Left renal cortex interstitium (tissue), 4 donors: ENCODE measurements at regions not wholly inside any gene's neighbourhood (a gene's known extent, or its start where the extent isn't known, plus 50 kb on each side); places are given as distances from the start of the nearest gene placed in this dataset.
"Not testable (repeated sequence)": the region's sequence is repeated elsewhere in the genome, so short reads cannot be mapped to it uniquely, and the experiment has no call there.

Experiments used
- DNase-seq, 4 donors: peaks; one replicate each; pipeline ENCODE4 v3.0.0-alpha.2; 2013; ENCODE audit warnings: low read depth in 4 of 4, low spot score in 2 of 4, missing footprints in 1 of 4

GRCh38 chr11:134661660-134662059, 249.6 kb upstream of the B3GAT1 start:
- DNase-seq = no peak

- DNase-seq = no peak
These were observed 248.4 kb upstream of the B3GAT1 start for GRCh38 chr11:134660416-134660815.

GRCh38 chr11:134659882-134660281, 247.8 kb upstream of the B3GAT1 start:
- DNase-seq = no peak

DNA sequence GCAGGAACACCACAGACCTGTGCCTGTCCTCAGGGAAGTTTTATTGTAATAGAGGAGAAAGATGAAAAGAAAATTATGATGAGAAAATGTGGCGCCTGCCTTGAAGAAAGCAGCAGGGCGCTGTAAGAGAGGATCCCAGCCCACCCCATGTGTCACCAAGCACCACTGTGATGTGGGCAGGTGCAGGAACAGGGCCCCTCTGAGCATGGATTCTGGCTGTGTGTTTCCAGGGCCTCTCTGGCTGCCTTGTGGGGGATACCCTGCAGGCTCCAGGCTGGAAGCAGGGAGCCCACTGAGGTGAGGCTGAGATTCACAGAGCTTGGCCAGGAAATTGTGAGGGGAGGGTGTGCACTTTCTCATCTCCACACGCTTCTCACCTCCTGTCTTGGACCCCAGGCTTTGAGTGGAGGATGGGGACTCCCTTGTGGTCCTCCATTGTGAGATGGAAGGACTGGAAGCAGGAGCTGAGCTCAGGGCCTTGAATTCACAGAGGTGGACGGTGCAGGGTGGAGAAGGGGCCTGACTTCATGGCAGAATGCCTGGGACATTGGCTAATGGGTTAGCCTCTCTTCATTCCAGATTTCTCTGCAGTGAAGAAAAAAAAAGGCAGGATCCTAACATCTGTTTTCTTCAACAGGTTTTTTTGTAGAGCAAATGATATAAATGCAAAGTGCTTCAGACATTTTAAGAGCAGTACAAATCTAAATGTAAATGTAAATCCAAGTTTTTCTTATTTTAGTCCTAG, 246.6 kb upstream of the B3GAT1 start:
- no peak for DNase-seq

DNA sequence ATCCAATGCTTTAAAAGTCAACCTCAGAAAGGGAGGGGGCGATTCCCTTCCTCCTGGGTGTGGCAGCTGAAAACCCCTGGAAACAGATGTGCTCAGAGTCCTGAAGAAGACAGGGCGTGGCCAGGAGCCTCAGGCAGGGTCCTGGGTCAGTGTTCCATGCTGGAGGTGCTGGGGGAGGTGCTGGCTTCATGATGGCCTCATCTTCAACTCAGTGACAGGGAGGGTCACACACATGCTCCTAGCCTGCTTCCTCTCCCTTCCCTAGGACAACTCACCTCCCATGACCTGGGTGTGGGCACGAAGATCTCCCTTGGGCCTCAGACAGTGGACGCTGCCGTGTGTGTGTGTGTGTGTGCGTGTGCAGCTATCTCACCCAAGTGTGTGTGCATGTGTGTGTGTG, 245.6 kb upstream of the B3GAT1 start:
- DNase-seq = no peak

DNA sequence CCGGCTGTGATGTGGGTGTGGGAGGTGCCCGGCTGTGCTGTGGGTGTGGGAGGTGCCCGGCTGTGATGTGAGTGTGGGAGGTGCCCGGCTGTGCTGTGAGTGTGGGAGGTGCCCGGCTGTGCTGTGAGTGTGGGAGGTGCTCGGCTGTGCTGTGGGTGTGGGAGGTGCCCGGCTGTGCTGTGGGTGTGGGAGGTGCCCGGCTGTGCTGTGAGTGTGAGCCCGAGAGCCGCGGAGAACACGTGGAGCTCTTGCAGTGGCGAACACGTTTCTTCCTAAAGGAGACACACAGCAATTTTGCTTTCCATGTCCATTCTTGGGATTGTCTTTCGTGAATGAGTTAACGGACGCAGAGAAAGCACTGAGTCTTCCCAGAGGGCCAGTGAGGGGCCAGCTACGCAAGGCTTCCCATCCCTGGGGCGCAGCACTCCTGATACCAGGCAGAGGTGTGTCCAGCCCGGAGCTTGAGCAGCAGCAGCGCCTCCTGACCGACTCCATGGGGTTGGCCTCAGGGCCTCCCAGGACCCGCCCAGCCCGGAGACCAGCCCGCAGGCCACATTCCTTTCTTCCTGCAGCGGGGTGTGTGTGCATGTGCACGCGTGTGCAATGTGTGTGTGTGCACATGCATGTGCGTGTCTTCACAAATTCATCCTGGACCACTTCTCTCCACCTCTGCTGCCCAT, 245.0 kb upstream of the B3GAT1 start:
- DNase-seq = no peak

DNA sequence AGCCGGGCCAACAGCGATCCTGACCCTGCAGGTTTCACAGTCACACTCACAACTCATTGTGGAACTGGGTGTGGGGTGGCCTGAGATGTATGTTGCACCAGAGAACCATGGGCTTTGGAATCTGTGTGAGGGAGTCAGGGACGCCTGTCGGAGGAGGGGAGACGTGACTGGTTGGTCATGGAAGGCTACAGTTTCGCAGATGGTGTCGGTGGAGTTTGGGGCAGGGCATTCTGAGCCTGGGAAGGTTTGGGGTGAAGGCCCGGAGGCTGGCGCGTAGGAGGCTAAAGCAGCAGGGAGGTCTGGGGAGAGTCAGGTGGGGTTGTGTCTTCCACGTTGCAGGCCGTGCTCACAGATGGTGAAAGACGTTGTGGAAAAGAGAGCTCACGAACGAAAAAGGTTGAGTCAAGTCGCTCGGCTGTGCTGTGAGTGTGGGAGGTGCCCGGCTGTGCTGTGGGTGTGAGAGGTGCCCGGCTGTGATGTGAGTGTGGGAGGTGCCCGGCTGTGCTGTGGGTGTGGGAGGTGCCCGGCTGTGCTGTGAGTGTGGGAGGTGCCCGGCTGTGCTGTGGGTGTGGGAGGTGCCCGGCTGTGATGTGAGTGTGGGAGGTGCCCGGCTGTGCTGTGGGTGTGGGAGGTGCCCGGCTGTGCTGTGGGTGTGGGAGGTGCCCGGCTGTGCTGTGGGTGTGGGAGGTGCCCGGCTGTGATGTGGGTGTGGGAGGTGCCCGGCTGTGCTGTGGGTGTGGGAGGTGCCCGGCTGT, 244.2 kb upstream of the B3GAT1 start:
- not testable (repeated sequence) for DNase-seq

GRCh38 chr11:134655189-134655989, 243.3 kb upstream of the B3GAT1 start:
- no peak for DNase-seq

DNA sequence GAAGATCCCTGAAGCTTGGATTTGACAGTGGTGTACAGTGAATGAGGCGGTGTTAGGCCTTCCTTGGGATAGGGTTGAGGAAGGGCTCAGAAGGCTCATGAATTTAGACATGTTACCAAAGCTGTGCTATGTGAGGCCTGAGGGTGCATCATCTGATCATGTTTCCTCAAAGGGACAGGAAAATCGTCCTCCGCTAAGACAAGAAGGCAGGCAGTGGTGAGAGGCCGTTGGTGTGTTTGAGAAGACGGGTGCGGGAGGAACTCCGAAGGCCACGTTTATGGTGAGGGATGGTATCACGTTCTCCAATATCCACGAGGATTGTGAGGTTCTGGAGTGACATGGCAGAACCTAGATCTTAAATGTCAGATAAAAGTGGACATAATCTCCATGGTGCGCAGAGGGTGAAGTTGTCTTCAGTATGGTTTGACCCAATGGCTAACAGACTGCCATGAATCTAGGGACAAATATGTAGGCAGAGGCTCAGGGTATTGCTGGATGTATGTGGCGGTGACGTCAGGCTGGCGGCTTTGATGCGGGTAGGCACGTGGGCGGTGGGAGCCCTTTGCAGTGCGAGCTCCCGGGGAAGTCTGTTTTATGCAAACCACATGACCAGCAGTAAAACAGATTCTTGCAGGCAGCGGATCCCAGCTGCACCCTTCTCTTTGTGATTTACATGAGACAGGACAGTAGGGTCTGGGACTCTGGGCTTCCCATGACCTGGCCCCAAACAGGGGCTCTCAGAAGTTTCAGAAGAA, 242.3 kb upstream of the B3GAT1 start:
- DNase-seq = no peak

GRCh38 chr11:134652586-134653255, 240.7 kb upstream of the B3GAT1 start:
- no peak for DNase-seq

DNA sequence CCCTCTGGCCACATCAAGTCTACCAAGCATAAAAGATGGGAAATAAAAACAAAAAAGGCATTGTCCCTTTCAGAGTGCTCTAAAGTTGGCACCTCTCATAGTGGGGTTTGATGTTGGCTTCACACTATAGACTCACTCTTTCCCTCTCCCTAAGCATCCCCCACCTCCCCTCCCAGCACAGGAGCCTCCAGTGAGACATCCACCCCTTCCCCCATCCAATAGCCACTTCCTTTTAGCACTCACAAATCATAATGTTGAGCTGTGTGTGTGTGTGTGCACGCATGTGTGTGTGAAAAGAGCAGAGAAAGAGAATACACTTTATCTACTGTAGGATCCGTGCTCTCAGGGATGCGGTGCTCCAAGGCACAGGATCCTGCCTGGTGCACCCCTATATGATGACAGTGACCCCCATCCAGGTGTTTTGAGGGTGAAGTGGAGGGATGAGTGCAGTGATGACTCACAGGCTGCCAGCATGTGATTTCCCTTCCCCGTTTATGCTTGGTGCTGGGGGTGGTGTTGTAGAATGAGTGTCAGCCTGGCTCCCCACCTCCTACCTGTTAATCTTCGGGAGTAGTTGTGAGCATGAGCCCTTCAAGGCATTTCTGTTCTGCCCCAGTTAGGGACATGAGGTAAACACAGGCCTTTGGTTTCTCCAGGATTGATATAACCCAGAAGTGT, 235.2 kb upstream of the B3GAT1 start:
- no peak for DNase-seq

DNA sequence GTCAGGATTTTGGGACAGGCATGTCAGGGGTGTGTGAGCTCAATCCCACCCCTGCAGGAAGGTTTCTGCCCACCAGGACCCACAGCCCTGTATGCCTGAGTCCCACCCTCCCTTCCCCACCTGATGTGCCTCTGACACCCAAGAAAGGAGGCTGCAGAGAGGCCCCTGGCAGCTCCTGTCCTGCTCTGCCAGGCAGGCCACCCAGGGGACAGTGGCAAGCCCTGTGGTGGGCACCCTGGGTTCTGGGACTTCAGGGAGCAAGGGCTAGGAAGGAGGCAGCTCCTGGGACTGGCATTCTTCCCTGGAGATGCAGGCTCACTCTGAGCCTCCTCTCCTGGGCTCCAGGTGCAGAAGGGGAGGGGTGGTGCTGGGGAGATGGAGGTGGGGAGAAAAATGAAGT, 234.5 kb upstream of the B3GAT1 start:
- DNase-seq = no peak

DNA sequence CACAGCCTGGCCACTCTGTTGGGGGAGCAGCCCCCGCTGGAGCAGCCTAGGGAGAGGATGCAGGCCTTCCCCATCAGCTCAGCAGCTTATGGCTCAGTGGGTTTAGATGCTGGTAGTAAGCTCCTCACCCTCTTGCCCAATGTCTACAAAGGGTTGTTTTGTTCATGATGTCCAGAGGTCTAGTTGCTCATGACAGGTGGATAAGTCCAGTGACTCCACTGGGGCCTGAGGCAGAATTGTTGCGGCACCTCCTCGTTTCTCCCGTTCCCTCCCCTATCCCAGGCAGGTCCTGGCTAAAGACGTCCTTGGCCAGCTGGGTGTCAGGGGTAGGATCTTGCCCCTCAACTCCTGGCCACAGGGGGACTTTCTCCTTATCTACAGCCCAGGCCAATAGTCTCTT, 233.5 kb upstream of the B3GAT1 start:
- DNase-seq = no peak

- no peak for DNase-seq
These were observed 232.7 kb upstream of the B3GAT1 start for GRCh38 chr11:134644476-134645456.

DNA sequence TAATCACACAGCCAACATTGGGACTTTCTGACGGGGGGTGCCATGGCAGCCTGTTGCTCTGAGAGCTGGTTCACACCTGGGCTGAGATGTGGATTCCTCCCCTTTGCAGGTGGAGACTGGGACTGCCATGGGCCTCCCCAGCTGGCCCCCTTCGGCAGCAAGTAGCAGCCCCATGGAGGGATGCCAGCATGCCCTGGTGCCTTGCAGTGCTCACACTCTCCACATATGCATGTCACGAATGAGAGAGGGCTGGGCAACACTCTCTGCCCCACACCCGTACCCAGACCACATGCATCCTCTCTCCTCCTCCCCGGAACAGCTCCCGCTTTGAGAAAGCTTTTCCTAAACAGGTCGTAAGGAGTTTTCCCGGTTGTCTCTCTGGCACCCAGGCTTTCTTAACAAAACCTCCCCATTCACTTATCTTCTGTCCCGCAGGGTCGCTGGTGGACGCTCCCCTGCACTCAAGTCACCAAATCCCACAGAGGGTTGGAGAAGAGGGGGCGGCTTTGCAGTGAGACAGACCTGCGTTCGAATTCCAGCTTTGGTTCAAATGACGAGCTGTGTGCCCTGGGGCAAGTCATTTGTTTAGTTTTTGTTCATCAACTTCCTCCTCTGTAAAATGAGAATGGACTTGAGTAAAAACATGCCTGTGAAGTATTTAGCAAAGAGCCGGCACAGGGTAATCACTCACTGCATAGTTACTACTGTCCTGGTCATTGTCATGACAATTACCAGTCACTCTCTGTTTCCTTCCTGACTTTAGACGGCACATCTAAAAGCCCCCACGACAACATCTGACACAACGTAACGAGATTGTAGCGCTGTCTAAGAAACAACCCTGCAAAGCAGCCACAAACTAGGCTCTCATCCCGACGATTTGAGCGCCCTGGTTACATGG, 231.3 kb upstream of the B3GAT1 start:
- DNase-seq = no peak

GRCh38 chr11:134642206-134642605, 230.2 kb upstream of the B3GAT1 start:
- no peak for DNase-seq
